ENCODE measurements at regions not wholly inside any gene's neighbourhood (a gene's known extent, or its start where the extent isn't known, plus 50 kb on each side); places are given as distances from the start of the nearest gene placed in this dataset.

- no peak for TF ChIP-seq CTCF (conservative IDR thresholded peaks at IDR 0.05 in 1 of 2, IDR thresholded peaks at IDR 0.05 in 1 of 2; ENCODE audit: low read depth in 1 of 2, low read length in 2 of 2)
- TF ChIP-seq EZH2 (IDR thresholded peaks at IDR 0.05; ENCODE audit: low read length, missing control alignments) = no peak
These were observed 82.5 kb downstream of the TMEM168 start for GRCh38 chr7:112707655-112708054.

Measured in fibroblast of lung (primary cell).